Right kidney (tissue), 1 donor: ENCODE measurements at regions not wholly inside any gene's neighbourhood (a gene's known extent, or its start where the extent isn't known, plus 50 kb on each side); places are given as distances from the start of the nearest gene placed in this dataset.

Experiments
- DNase-seq: peaks from one replicate; pipeline ENCODE4 v3.0.0-alpha.2; 2016

DNA sequence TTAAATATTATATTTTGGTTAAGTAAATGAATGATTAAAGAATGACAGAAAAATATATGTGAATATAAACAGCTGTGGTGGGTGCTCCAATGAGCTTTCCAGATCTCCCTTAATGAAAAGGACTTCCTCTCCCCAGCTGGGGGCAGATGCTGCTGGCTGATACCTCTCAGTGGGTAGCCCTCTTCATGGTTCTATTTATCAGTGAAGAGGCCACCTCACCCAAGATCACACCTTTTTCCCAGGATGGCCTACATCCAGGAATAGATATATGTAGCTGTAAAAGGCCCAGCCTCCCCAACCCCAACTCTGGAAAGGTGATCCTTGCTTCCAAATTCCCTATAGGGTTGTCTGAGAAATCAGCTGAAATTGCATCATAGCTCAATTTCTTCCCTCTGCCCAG is 135.2 kb upstream of the ACVR2A start:
- DNase-seq: no peak

DNA sequence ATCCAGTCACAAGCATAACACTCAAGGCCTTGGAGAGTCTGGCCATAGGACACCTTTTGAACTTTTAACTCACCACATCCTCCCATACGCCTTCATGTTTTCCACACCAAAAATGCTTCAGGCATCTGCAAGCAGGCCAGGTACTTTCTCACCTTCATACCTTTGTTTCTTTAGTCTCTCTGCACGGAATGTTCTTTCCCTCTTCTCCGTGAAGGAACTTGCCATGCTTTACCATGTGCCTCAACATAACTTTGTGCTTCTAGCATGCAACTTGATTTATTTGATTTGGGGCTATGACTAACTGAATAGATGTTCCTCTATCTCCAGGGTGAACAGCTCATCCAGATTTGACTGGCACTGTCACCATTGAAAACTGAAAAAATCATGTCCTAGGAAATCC is 141.7 kb upstream of the ACVR2A start:
- DNase-seq: no peak

DNA sequence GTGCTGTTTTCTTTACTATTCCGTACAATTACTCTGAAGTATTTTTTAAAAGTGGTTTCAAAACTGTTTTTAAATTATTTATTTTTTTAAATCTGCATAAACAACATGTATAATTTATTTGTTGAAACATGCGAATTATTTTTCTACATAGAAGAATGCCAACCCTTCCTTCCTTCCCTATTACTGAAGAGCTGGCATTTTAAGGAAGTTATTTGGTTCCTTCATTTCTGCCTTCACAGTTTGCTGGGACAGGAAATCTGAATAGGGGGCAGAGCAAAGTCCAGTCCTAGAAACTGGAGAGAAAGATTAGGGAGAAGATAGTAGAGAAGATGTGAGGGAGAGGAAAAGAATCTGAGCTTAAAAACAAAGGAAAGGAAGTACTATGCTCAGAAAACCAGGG is 146.7 kb upstream of the ACVR2A start:
- DNase-seq: no peak

- DNase-seq: no peak
Measured at GRCh38 chr2:147696426-147696825, 148.4 kb upstream of the ACVR2A start.

DNA sequence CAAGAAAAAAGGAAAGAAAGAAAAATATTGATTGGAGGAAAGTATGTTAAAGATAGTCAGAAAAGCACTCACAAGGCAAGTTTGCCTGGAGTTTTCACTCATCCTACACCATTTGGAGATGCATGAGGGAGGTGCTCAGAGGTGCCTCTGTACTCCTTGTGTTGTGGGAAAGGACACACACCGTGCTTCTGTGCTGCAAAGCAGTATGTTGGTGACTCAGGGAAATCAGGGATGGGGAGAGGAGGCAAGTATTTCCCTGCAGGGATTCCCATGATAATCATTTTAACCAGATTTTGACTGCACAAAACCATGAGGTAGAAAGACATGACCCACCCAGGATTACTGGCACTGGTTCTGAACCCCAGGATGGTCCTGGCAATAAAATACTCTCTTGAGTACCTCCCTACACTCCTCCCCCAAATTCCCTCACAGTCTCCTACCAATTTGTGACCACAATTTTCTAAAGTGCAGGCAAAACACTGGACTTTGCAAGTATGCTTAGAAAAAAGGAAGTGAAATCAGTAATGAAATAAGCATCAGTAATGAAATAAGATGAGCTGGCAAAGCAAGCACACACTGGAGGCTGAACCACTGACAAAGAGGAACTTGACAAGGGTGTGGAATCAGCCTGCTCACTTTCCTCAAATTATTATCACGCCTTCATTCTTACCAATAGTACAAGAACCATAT is 155.5 kb upstream of the ACVR2A start:
- DNase-seq: no peak

DNA sequence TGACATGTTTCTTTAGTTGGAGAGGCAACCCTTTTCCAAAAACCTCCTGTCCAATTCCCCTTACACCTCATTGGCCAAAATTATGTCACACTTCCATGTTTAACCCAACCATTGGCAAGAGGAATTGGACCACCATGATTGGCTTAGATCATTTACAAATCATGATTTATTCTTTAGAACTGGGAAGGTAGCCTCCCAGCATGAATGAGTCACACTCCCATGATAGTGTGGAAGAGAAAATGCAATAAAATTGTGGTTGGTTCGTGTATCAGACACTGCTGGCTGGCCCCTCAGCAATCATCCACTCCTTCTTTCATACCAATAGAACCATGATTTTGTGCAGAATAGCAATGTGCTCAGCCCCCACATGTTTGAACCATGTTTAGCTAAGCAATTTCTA is 156.6 kb upstream of the ACVR2A start:
- no peak for DNase-seq

GRCh38 chr2:147686365-147686764 is 158.5 kb upstream of the ACVR2A start:
- no peak for DNase-seq

GRCh38 chr2:147684903-147685302 is 159.9 kb upstream of the ACVR2A start:
- DNase-seq: no peak

DNA sequence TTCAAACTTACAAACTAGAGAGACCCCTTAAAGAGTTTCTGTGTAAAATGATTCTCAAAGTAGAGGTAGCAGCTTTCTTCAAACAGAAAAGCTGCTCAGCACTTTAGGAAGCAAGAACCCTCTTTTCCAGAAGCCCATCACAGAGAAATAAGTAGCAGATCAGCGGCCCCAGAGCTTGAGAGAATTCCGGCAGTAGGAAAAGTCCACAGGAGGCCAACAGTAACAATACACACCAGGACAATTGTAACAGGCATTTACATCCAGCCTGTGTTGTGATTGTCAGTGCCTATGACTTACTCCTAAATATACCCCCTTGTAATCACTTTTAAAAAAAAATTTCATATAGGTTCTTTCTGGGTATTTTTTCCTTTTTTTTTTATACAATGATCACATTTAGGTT is 161.4 kb upstream of the ACVR2A start:
- no peak for DNase-seq

- no peak for DNase-seq
Measured at GRCh38 chr2:147681093-147681492, 163.7 kb upstream of the ACVR2A start.

- no peak for DNase-seq
Measured at GRCh38 chr2:147679955-147680531, 164.8 kb upstream of the ACVR2A start.

GRCh38 chr2:147679191-147679954 is 165.5 kb upstream of the ACVR2A start:
- no peak for DNase-seq

GRCh38 chr2:147665105-147665504 is 179.7 kb upstream of the ACVR2A start:
- DNase-seq: no peak

DNA sequence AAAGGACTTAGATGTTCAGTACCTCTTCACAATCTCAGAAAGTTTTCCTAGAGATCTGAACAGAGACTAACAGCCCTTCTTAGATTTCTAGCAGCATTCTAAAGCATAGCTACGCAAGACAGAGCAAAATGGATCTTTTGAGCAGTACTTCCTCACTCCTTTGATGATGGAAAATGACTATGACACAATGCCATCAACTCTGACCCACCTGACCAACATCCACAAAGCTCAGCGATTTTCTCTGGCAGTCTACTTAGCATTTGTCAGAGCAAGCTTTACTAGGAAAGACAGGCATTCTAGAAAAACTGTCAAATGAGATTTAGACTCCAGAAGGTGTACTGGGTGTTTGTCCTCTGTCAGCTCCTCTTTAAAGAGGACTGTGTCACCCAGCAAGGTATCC is 180.9 kb upstream of the ACVR2A start:
- no peak for DNase-seq

DNA sequence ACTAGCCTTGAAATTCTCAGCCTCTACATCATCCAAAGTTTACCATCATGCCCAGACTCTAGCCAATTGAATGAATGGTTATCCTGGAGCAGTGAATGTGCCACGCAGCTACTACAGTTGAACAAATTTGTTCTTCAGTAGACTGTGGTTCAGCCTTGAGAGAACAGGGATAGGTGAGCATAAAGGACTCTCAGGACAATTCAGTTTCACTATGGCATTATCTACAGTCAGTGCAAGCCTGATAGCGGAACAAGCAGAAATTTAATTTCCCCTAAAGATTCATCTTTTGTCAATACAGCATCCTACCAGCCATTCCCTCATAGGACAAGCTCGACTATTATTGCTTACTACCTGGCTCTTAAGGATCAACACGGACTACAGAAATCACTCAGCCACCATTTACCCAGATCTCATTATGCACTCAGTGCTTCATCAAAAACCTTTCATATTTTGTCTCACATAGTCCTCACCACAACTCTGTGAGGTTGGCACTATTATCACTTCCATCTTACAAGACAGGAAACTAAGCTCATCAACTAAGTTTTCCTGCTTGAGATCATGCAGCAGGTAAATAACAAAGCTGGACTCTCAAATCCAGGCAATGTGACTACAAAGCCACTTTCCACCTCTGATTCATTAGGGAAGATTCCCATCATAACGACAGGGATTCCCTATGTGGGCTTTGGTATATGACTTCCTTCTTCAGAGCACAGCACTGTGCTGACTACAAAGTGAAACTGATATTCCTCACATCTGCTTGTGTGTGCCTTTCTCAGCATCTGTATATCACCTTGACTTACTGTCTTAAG is 181.5 kb upstream of the ACVR2A start:
- DNase-seq: no peak

DNA sequence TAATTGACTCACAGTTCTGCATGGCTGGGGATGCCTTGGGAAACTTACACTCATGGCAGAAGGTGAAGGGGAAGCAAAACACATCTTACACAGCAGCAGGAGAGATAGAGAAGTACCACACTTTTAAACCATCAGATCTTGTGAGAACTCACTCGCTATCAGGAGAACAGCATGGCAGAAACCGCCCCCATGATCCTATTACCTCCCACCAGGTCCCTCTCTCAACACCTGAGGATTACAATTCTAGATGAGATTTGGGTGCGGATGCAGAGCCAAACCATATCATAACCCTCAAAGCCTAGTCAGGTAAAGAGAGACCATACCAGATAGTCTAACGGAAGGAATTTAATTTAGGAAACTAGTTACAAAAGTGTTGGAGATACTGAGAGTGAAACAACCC is 182.6 kb upstream of the ACVR2A start:
- DNase-seq: no peak

GRCh38 chr2:147660680-147661079 is 184.1 kb upstream of the ACVR2A start:
- DNase-seq: no peak

DNA sequence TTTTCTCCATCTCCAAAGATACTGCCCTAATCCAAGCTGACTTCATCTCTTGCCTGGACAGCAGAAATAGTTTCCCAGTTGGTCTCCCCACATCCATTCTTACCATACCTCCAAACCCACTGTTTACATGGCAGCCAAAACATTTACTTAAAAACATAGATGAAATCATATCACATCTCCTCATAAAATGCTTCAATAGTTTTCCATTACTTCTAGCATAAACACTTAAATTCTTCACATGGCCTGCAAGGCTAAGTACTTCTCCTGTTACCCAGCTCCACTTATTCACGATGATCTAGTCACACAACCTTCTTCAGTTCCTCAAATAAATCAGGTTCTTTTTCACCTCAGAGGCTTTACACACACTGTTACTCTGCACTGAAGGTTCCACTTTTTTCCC is 185.8 kb upstream of the ACVR2A start:
- no peak for DNase-seq

- DNase-seq: no peak
Measured at GRCh38 chr2:147657086-147658000, 187.5 kb upstream of the ACVR2A start.

DNA sequence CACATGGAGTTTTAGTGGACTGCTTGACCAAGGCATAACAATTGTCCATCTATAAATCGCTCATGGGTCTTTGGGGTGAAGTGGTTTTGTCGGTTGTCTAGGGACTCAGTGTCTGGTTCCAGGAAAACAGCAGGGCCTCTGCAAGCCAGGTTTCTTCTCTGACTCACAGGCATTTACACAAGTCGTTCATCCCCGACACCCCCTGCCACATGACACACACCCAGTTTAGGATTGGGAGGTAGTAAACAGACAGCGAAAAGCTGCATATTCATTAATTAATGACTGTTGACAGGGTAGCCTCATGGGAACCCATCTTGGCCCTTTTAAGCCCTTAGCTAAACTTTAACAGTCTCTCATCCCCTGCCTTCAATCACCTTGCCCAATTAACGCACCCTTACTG is 194.8 kb upstream of the ACVR2A start:
- no peak for DNase-seq

- no peak for DNase-seq
Measured at GRCh38 chr2:147649286-147649685, 195.5 kb upstream of the ACVR2A start.

DNA sequence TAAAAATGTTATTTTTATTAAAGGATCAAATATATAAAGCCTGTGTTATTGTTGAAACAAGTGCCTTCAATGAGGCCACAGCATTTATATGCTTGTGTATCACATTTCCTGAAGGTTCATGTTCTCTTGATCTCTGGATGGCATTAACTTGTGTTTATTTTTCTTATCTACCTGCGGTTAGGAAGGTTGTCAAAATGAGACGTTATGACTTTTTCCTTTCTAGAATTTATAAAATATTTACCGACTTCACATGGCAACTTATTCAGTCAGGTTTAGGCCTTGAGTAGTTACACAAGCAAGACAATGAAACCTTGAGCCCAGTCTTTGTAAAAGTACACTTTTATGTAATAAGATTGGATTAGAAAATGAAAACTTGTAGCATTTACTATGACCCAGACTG is 196.4 kb upstream of the ACVR2A start:
- DNase-seq: no peak
